ENCODE measurements at regions not wholly inside any gene's neighbourhood (a gene's known extent, or its start where the extent isn't known, plus 50 kb on each side); places are given as distances from the start of the nearest gene placed in this dataset.

GRCh38 chr2:142675398-142675797, 202.1 kb upstream of the KYNU start:
- H3K9ac ChIP-seq (ENCODE audit: low read length), result no peak overlapping the region

DNA sequence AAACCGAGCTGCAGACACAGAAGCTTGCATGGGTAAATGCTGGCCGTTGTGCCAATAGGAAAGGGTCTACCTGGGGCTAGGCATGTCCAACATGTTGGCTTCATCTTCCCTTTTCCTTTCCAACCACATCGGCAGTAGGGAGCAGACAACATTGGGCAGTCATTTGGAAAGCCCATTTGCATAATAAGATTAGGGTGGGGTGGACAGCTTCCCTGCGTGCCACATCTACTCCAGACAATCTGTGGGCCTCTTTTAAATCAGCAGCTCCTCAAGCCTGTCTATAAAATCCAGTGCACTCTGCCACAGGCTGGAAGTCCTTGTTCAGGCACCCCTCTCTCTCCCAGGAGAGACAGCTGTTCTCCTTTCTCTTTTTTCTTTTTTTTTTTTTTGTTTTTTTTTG, 203.6 kb upstream of the KYNU start:
- no peak overlapping the region for H3K4ac ChIP-seq (ENCODE audit: low read depth, low read length)
- H3K23ac ChIP-seq (ENCODE audit: low read length), result no peak overlapping the region
- no peaks in the 10 kb centered on the region for H3K36me3 ChIP-seq (ENCODE audit: control insufficient read depth in 1 of 2, insufficient read depth in 2 of 2, low read length in 2 of 2)
- no peak for DNase-seq
- H3K4me2 ChIP-seq (ENCODE audit: low read length), result no peak overlapping the region
- no peak overlapping the region for H2BK5ac ChIP-seq (ENCODE audit: low read depth, low read length, poor library complexity)
- H3K27me3 ChIP-seq (ENCODE audit: insufficient read depth, low read length), result no peaks in the 10 kb centered on the region
- H2AFZ ChIP-seq (ENCODE audit: insufficient read depth, low read length, poor library complexity), result no peak overlapping the region
- H3K4me3 ChIP-seq (ENCODE audit: low read depth, low read length), result no peak overlapping the region
- no peaks in the 10 kb centered on the region for H3K4me1 ChIP-seq (ENCODE audit: control insufficient read depth in 1 of 2, insufficient read depth in 2 of 2, low read length in 2 of 2)
- no peak overlapping the region for H3K27ac ChIP-seq (ENCODE audit: low read depth, low read length)
- no peak overlapping the region for H3K14ac ChIP-seq (ENCODE audit: low read length)
- WGBS (ENCODE audit: extremely low coverage, insufficient coverage, insufficient read length), result no CpG with 5 or more reads among the region's 4 CpGs
- H2AK5ac ChIP-seq (ENCODE audit: low read length), result no peak overlapping the region
- no peak overlapping the region for H3K18ac ChIP-seq (ENCODE audit: low read length)
- no peaks in the 10 kb centered on the region for H3K79me1 ChIP-seq (ENCODE audit: low read length)
- no peaks in the 10 kb centered on the region for H3K9me3 ChIP-seq (ENCODE audit: insufficient read depth, low read depth, low read length)
- H4K8ac ChIP-seq (ENCODE audit: low read depth, low read length), result no peak overlapping the region
- no peaks in the 10 kb centered on the region for H3K79me2 ChIP-seq (ENCODE audit: control insufficient read depth, insufficient read depth, low read length, poor library complexity)
- no peak overlapping the region for H2BK120ac ChIP-seq (ENCODE audit: insufficient read depth, low read length, poor library complexity)
- no peak overlapping the region for H2BK12ac ChIP-seq (ENCODE audit: low read length)
- H4K91ac ChIP-seq (ENCODE audit: low read depth, low read length), result no peak overlapping the region
- no peak overlapping the region for H4K12ac ChIP-seq (ENCODE audit: low read depth, low read length)
- no peak overlapping the region for H3K9ac ChIP-seq (ENCODE audit: low read length)

More at GRCh38 chr2:142675398-142675797, 202.1 kb upstream of the KYNU start:
- Histone ChIP-seq H2BK5ac (ENCODE audit: low read depth, low read length, poor library complexity) (no peak overlapping the region), H2AK5ac (ENCODE audit: low read length) (no peak overlapping the region), H2BK12ac (ENCODE audit: low read length) (no peak overlapping the region), H3K27ac (ENCODE audit: low read depth, low read length) (no peak overlapping the region), H3K27me3 (ENCODE audit: insufficient read depth, low read length) (no peaks in the 10 kb centered on the region), H3K4ac (ENCODE audit: low read depth, low read length) (no peak overlapping the region), H3K4me2 (ENCODE audit: low read length) (no peak overlapping the region), H3K14ac (ENCODE audit: low read length) (no peak overlapping the region), H3K79me2 (ENCODE audit: control insufficient read depth, insufficient read depth, low read length, poor library complexity) (no peaks in the 10 kb centered on the region), H4K91ac (ENCODE audit: low read depth, low read length) (no peak overlapping the region), H2AFZ (ENCODE audit: insufficient read depth, low read length, poor library complexity) (no peak overlapping the region), H2BK120ac (ENCODE audit: insufficient read depth, low read length, poor library complexity) (no peak overlapping the region), H3K79me1 (ENCODE audit: low read length) (no peaks in the 10 kb centered on the region), H3K36me3 (ENCODE audit: control insufficient read depth in 1 of 2, insufficient read depth in 2 of 2, low read length in 2 of 2) (no peaks in the 10 kb centered on the region), H4K8ac (ENCODE audit: low read depth, low read length) (no peak overlapping the region), H3K4me1 (ENCODE audit: control insufficient read depth in 1 of 2, insufficient read depth in 2 of 2, low read length in 2 of 2) (no peaks in the 10 kb centered on the region), H3K9me3 (ENCODE audit: insufficient read depth, low read depth, low read length) (no peaks in the 10 kb centered on the region), H4K12ac (ENCODE audit: low read depth, low read length) (no peak overlapping the region), H3K4me3 (ENCODE audit: low read depth, low read length) (no peak overlapping the region), H3K23ac (ENCODE audit: low read length) (no peak overlapping the region), H3K18ac (ENCODE audit: low read length) (no peak overlapping the region)
- WGBS (ENCODE audit: extremely low coverage, insufficient coverage, insufficient read length), result no CpG with 5 or more reads among the region's 5 CpGs
- no peak for DNase-seq

GRCh38 chr2:142672698-142673097, 204.8 kb upstream of the KYNU start:
- 100% methylated on average over 1 of the region's 6 CpGs for WGBS (ENCODE audit: extremely low coverage, insufficient coverage, insufficient read length)
- no peaks in the 10 kb centered on the region for H3K27me3 ChIP-seq (ENCODE audit: insufficient read depth, low read length)
- H3K4me3 ChIP-seq (ENCODE audit: low read depth, low read length), result no peak overlapping the region
- no peak for DNase-seq
- H3K36me3 ChIP-seq (ENCODE audit: control insufficient read depth in 1 of 2, insufficient read depth in 2 of 2, low read length in 2 of 2), result no peaks in the 10 kb centered on the region
- no peak overlapping the region for H3K4ac ChIP-seq (ENCODE audit: low read depth, low read length)
- H2BK120ac ChIP-seq (ENCODE audit: insufficient read depth, low read length, poor library complexity), result no peak overlapping the region
- no peak overlapping the region for H2BK5ac ChIP-seq (ENCODE audit: low read depth, low read length, poor library complexity)
- no peaks in the 10 kb centered on the region for H3K79me1 ChIP-seq (ENCODE audit: low read length)
- H3K23ac ChIP-seq (ENCODE audit: low read length), result no peak overlapping the region
- H3K9me3 ChIP-seq (ENCODE audit: insufficient read depth, low read depth, low read length), result no peaks in the 10 kb centered on the region
- no peak overlapping the region for H4K8ac ChIP-seq (ENCODE audit: low read depth, low read length)
- no peak overlapping the region for H2BK12ac ChIP-seq (ENCODE audit: low read length)
- H3K4me1 ChIP-seq (ENCODE audit: control insufficient read depth in 1 of 2, insufficient read depth in 2 of 2, low read length in 2 of 2), result no peaks in the 10 kb centered on the region
- no peak overlapping the region for H4K91ac ChIP-seq (ENCODE audit: low read depth, low read length)
- no peak overlapping the region for H2AK5ac ChIP-seq (ENCODE audit: low read length)
- H2AFZ ChIP-seq (ENCODE audit: insufficient read depth, low read length, poor library complexity), result no peak overlapping the region
- H3K18ac ChIP-seq (ENCODE audit: low read length), result no peak overlapping the region
- H3K4me2 ChIP-seq (ENCODE audit: low read length), result no peak overlapping the region
- no peaks in the 10 kb centered on the region for H3K79me2 ChIP-seq (ENCODE audit: control insufficient read depth, insufficient read depth, low read length, poor library complexity)
- no peak overlapping the region for H3K9ac ChIP-seq (ENCODE audit: low read length)
- no peak overlapping the region for H4K12ac ChIP-seq (ENCODE audit: low read depth, low read length)
- H3K27ac ChIP-seq (ENCODE audit: low read depth, low read length), result no peak overlapping the region
- H3K14ac ChIP-seq (ENCODE audit: low read length), result no peak overlapping the region

DNA sequence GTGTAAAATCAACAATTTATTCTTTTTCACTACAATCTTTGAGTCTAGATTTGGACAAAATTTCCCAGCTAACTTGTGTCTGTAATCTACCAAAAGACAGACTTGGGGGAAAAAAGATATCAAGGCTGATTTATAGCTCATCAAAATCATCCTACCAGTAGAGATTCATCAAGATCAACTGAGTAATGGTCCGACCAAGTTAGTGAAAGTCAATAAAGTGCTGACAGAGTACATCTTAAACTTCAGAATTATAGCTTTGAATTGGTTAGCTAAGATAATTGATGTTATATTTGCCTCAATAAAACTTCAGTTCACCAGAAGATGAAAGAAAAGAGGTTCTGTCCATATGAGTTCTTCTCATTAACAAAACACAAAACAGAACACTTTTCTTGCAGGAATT, 207.1 kb upstream of the KYNU start:
- Histone ChIP-seq H2AK5ac (ENCODE audit: low read length) (no peak overlapping the region), H3K4me2 (ENCODE audit: low read length) (no peak overlapping the region), H4K8ac (ENCODE audit: low read depth, low read length) (no peak overlapping the region), H4K12ac (ENCODE audit: low read depth, low read length) (no peak overlapping the region), H2BK120ac (ENCODE audit: insufficient read depth, low read length, poor library complexity) (no peak overlapping the region), H3K79me1 (ENCODE audit: low read length) (no peaks in the 10 kb centered on the region), H3K36me3 (ENCODE audit: control insufficient read depth in 1 of 2, insufficient read depth in 2 of 2, low read length in 2 of 2) (no peaks in the 10 kb centered on the region), H3K4ac (ENCODE audit: low read depth, low read length) (no peak overlapping the region), H2AFZ (ENCODE audit: insufficient read depth, low read length, poor library complexity) (no peak overlapping the region), H3K27me3 (ENCODE audit: insufficient read depth, low read length) (no peaks in the 10 kb centered on the region), H4K91ac (ENCODE audit: low read depth, low read length) (no peak overlapping the region), H2BK5ac (ENCODE audit: low read depth, low read length, poor library complexity) (no peak overlapping the region), H3K4me3 (ENCODE audit: low read depth, low read length) (no peak overlapping the region), H3K14ac (ENCODE audit: low read length) (no peak overlapping the region), H3K9me3 (ENCODE audit: insufficient read depth, low read depth, low read length) (no peaks in the 10 kb centered on the region), H3K9ac (ENCODE audit: low read length) (no peak overlapping the region), H3K4me1 (ENCODE audit: control insufficient read depth in 1 of 2, insufficient read depth in 2 of 2, low read length in 2 of 2) (no peaks in the 10 kb centered on the region), H3K18ac (ENCODE audit: low read length) (no peak overlapping the region), H2BK12ac (ENCODE audit: low read length) (no peak overlapping the region), H3K79me2 (ENCODE audit: control insufficient read depth, insufficient read depth, low read length, poor library complexity) (no peaks in the 10 kb centered on the region), H3K27ac (ENCODE audit: low read depth, low read length) (no peak overlapping the region), H3K23ac (ENCODE audit: low read length) (no peak overlapping the region)
- WGBS (ENCODE audit: extremely low coverage, insufficient coverage, insufficient read length), result no CpG with 5 or more reads among the region's 1 CpG
- no peak for DNase-seq

Data from trophoblast cell (in vitro differentiated cells and primary cell).